ENCODE measurements at regions not wholly inside any gene's neighbourhood (a gene's known extent, or its start where the extent isn't known, plus 50 kb on each side); places are given as distances from the start of the nearest gene placed in this dataset.

GRCh38 chr13:111875915-111876314, 191.0 kb upstream of the SOX1 start:
- Mint-ChIP-seq H3K4me1 (no peaks in the 10 kb centered on the region), H3K27me3 (ENCODE audit: low read depth) (peaks cover 67% of the 10 kb centered on the region), H3K9me3 (peaks cover 4% of the 10 kb centered on the region), H3K4me3 (no peak overlapping the region), H3K27ac (no peak overlapping the region), H3K36me3 (no peaks in the 10 kb centered on the region)
- no peak for TF ChIP-seq CTCF (IDR thresholded peaks at IDR 0.05; ENCODE audit: unreplicated experiment)
- DNase-seq (ENCODE audit: low spot score in 2 of 2, unreplicated experiment in 2 of 2) = no peak

GRCh38 chr13:111876506-111876905, 190.4 kb upstream of the SOX1 start:
- H3K27me3 Mint-ChIP-seq (ENCODE audit: low read depth) = peaks cover 67% of the 10 kb centered on the region
- DNase-seq (ENCODE audit: low spot score in 2 of 2, unreplicated experiment in 2 of 2) = no peak
- H3K9me3 Mint-ChIP-seq = peaks cover 4% of the 10 kb centered on the region
- no peaks in the 10 kb centered on the region for H3K36me3 Mint-ChIP-seq
- H3K4me1 Mint-ChIP-seq = no peaks in the 10 kb centered on the region
- no peak overlapping the region for H3K27ac Mint-ChIP-seq
- H3K4me3 Mint-ChIP-seq = no peak overlapping the region
- no peak for TF ChIP-seq CTCF (IDR thresholded peaks at IDR 0.05; ENCODE audit: unreplicated experiment)

GRCh38 chr13:111877906-111878305, 189.0 kb upstream of the SOX1 start:
- no peak for TF ChIP-seq CTCF (IDR thresholded peaks at IDR 0.05; ENCODE audit: unreplicated experiment)
- H3K27ac Mint-ChIP-seq = no peak overlapping the region
- H3K27me3 Mint-ChIP-seq (ENCODE audit: low read depth) = peaks cover 59% of the 10 kb centered on the region
- H3K9me3 Mint-ChIP-seq = peaks cover 4% of the 10 kb centered on the region
- DNase-seq (ENCODE audit: low spot score in 2 of 2, unreplicated experiment in 2 of 2) = no peak
- no peak overlapping the region for H3K4me3 Mint-ChIP-seq
- H3K4me1 Mint-ChIP-seq = no peaks in the 10 kb centered on the region
- H3K36me3 Mint-ChIP-seq = no peaks in the 10 kb centered on the region

- Mint-ChIP-seq H3K36me3 (no peaks in the 10 kb centered on the region), H3K9me3 (no peaks in the 10 kb centered on the region), H3K27me3 (ENCODE audit: low read depth) (peaks cover 65% of the 10 kb centered on the region), H3K4me1 (no peaks in the 10 kb centered on the region), H3K4me3 (no peak overlapping the region), H3K27ac (no peak overlapping the region)
- no peak for TF ChIP-seq CTCF (IDR thresholded peaks at IDR 0.05; ENCODE audit: unreplicated experiment)
- no peak for DNase-seq (ENCODE audit: low spot score in 2 of 2, unreplicated experiment in 2 of 2)
These were observed 187.2 kb upstream of the SOX1 start for GRCh38 chr13:111879719-111880118.

- no peak for TF ChIP-seq CTCF (IDR thresholded peaks at IDR 0.05; ENCODE audit: unreplicated experiment)
These were observed 186.8 kb upstream of the SOX1 start for GRCh38 chr13:111880185-111880584.

GRCh38 chr13:111881700-111882099, 185.2 kb upstream of the SOX1 start:
- no peak for TF ChIP-seq CTCF (IDR thresholded peaks at IDR 0.05; ENCODE audit: unreplicated experiment)
- Mint-ChIP-seq H3K27me3 (ENCODE audit: low read depth) (peaks cover 70% of the 10 kb centered on the region), H3K9me3 (no peaks in the 10 kb centered on the region), H3K4me3 (no peak overlapping the region), H3K27ac (no peak overlapping the region), H3K4me1 (no peaks in the 10 kb centered on the region), H3K36me3 (no peaks in the 10 kb centered on the region)
- no peak for DNase-seq (ENCODE audit: low spot score in 2 of 2, unreplicated experiment in 2 of 2)

More at GRCh38 chr13:111880185-111880584, 186.8 kb upstream of the SOX1 start:
- Mint-ChIP-seq H3K9me3 (no peaks in the 10 kb centered on the region), H3K27me3 (ENCODE audit: low read depth) (peaks cover 68% of the 10 kb centered on the region), H3K4me3 (no peak overlapping the region), H3K27ac (no peak overlapping the region), H3K36me3 (no peaks in the 10 kb centered on the region), H3K4me1 (no peaks in the 10 kb centered on the region)
- DNase-seq (ENCODE audit: low spot score in 2 of 2, unreplicated experiment in 2 of 2) = no peak
